GM19238 (cell line): ENCODE measurements at regions not wholly inside any gene's neighbourhood (a gene's known extent, or its start where the extent isn't known, plus 50 kb on each side); places are given as distances from the start of the nearest gene placed in this dataset.
"Not testable (repeated sequence)": the region's sequence is repeated elsewhere in the genome, so short reads cannot be mapped to it uniquely, and the experiment has no call there.

Experiments used
- DNase-seq: peaks from one replicate; pipeline ENCODE4 v3.0.0; 2011; ENCODE audit warnings: low spot score; ENCODE audit not compliant: insufficient read length

- DNase-seq = no peak
Measured at GRCh38 chr9:135353935-135354334, 125.6 kb upstream of the PPP1R26 start.

GRCh38 chr9:135355521-135356011, 124.0 kb upstream of the PPP1R26 start:
- DNase-seq = no peak

- DNase-seq = no peak
Measured at GRCh38 chr9:135356021-135356420, 123.6 kb upstream of the PPP1R26 start.

- no peak for DNase-seq
Measured at GRCh38 chr9:135356796-135357195, 122.8 kb upstream of the PPP1R26 start.

- DNase-seq = no peak
Measured at GRCh38 chr9:135357863-135358551, 121.6 kb upstream of the PPP1R26 start.

- no peak for DNase-seq
Measured at GRCh38 chr9:135358552-135358940, 121.0 kb upstream of the PPP1R26 start.

GRCh38 chr9:135359764-135360163, 119.8 kb upstream of the PPP1R26 start:
- DNase-seq = no peak

- no peak for DNase-seq
Measured at GRCh38 chr9:135360617-135361016, 119.0 kb upstream of the PPP1R26 start.

GRCh38 chr9:135361668-135362067, 117.9 kb upstream of the PPP1R26 start:
- not testable (repeated sequence) for DNase-seq

GRCh38 chr9:135363596-135363995, 116.0 kb upstream of the PPP1R26 start:
- no peak for DNase-seq

- no peak for DNase-seq
Measured at GRCh38 chr9:135365013-135365768, 114.4 kb upstream of the PPP1R26 start.

- no peak for DNase-seq
Measured at GRCh38 chr9:135366104-135366503, 113.5 kb upstream of the PPP1R26 start.

GRCh38 chr9:135369412-135369990, 110.1 kb upstream of the PPP1R26 start:
- DNase-seq = no peak

GRCh38 chr9:135370411-135371375, 108.9 kb upstream of the PPP1R26 start:
- DNase-seq = no peak

- no peak for DNase-seq
Measured at GRCh38 chr9:135371535-135371934, 108.0 kb upstream of the PPP1R26 start.

- no peak for DNase-seq
Measured at GRCh38 chr9:135372036-135372435, 107.5 kb upstream of the PPP1R26 start.

GRCh38 chr9:135372501-135373008, 107.0 kb upstream of the PPP1R26 start:
- no peak for DNase-seq

GRCh38 chr9:135373151-135373685, 106.4 kb upstream of the PPP1R26 start:
- DNase-seq = no peak

- DNase-seq = no peak
Measured at GRCh38 chr9:135373820-135374219, 105.8 kb upstream of the PPP1R26 start.

- no peak for DNase-seq
Measured at GRCh38 chr9:135374591-135374990, 105.0 kb upstream of the PPP1R26 start.

- no peak for DNase-seq
Measured at GRCh38 chr9:135375001-135375400, 104.6 kb upstream of the PPP1R26 start.
